Vagina (tissue), 2 donors: ENCODE measurements at regions not wholly inside any gene's neighbourhood (a gene's known extent, or its start where the extent isn't known, plus 50 kb on each side); places are given as distances from the start of the nearest gene placed in this dataset.

Experiments
- DNase-seq, 2 donors: peaks; one replicate each; pipeline ENCODE4 v3.0.0-alpha.2; 2017; ENCODE audit errors: extremely low spot score in 2 of 2
- H3K27ac ChIP-seq: fragments of 200-600 bp; sonication (generic); one replicate; pipeline ENCODE4 v1.5.1; 2019
- H3K27me3 ChIP-seq: fragments of 200-600 bp; sonication (generic); one replicate; pipeline ENCODE4 v1.5.1; 2019
- H3K36me3 ChIP-seq, 2 donors: fragments of 200-600 bp; sonication (generic); one replicate each; pipeline ENCODE4 v1.5.1; 2017 to 2019
- H3K4me1 ChIP-seq: fragments of 200-600 bp; sonication (generic); one replicate; pipeline ENCODE4 v1.5.1; 2019
- H3K4me3 ChIP-seq, 2 donors: fragments of 200-600 bp; sonication (generic); 1 replicate in 1 of 2; 2 replicates in 1 of 2; pipeline ENCODE4 v1.5.1; 2016 to 2019
- H3K9me3 ChIP-seq: fragments of 200-600 bp; sonication (generic); one replicate; pipeline ENCODE4 v1.5.1; 2019
- POLR2A ChIP-seq, 2 donors: fragments of 450-650 bp; IDR thresholded peaks; one replicate each; pipeline ENCODE4 v1.6.1; 2017; ENCODE audit warnings: antibody characterized with exemption in 2 of 2, mild to moderate bottlenecking in 2 of 2, moderate library complexity in 2 of 2
- POLR2AphosphoS5 ChIP-seq, 2 donors: sonication (generic); formaldehyde crosslinking; IDR thresholded peaks; one replicate each; pipeline ENCODE4 v1.9.0; 2017; ENCODE audit warnings: antibody characterized with exemption in 2 of 2, mild to moderate bottlenecking in 2 of 2, low read depth in 1 of 2; ENCODE audit not compliant: insufficient read depth in 1 of 2
- intact Hi-C: fragments of 100-400 bp; cut with DNase I; formaldehyde crosslinking; loops from one replicate; pipeline ENCODE4 v1.15.1; 2023
- TF ChIP-seq, protein P1 (sequence below), 3 experiments: fragments of 450-650 bp in 2 of 3; fragments of 200-600 bp in 1 of 3; sonication (generic) in 1 of 3; IDR thresholded peaks; one replicate each; pipeline ENCODE4 v1.5.1; 2017 to 2019; ENCODE audit warnings: antibody characterized with exemption in 3 of 3, mild to moderate bottlenecking in 2 of 3, moderate library complexity in 2 of 3

DNA sequence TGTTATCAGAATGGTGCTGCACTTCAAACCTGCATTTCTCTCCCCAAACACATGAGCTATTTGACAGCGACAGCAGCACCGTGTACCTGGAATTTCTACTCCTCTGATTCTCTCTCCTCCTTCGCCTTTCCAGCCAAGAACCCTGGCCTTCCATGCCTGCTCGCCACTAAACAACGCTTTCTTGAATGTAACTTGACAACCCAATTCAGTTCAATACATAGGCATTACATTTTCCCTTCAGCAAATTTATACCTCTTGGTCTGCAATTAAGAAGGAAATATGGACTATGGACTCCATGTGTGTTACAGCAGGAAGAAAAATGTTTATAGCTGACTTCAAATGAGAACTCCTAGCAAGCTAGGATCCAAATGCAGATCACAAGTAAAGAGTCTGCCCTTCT, 162.6 kb upstream of the AUTS2 start:
- Histone ChIP-seq H3K27ac (no peak overlapping the region), H3K27me3 (no peaks in the 10 kb centered on the region), H3K4me1 (peaks cover 20% of the 10 kb centered on the region), H3K4me3 (no peak overlapping the region), H3K9me3 (no peaks in the 10 kb centered on the region), H3K36me3 (no peaks in the 10 kb centered on the region)
- no peak for TF ChIP-seq POLR2AphosphoS5 (IDR thresholded peaks at IDR 0.05; ENCODE audit: insufficient read depth in 1 of 2, low read depth in 1 of 2)
- TF ChIP-seq POLR2A (IDR thresholded peaks at IDR 0.05) = no peak
- TF ChIP-seq, protein P1, sequence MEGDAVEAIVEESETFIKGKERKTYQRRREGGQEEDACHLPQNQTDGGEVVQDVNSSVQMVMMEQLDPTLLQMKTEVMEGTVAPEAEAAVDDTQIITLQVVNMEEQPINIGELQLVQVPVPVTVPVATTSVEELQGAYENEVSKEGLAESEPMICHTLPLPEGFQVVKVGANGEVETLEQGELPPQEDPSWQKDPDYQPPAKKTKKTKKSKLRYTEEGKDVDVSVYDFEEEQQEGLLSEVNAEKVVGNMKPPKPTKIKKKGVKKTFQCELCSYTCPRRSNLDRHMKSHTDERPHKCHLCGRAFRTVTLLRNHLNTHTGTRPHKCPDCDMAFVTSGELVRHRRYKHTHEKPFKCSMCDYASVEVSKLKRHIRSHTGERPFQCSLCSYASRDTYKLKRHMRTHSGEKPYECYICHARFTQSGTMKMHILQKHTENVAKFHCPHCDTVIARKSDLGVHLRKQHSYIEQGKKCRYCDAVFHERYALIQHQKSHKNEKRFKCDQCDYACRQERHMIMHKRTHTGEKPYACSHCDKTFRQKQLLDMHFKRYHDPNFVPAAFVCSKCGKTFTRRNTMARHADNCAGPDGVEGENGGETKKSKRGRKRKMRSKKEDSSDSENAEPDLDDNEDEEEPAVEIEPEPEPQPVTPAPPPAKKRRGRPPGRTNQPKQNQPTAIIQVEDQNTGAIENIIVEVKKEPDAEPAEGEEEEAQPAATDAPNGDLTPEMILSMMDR (IDR thresholded peaks at IDR 0.05) = no peak
- no peak for DNase-seq
- intact Hi-C loops = no loop called here

DNA sequence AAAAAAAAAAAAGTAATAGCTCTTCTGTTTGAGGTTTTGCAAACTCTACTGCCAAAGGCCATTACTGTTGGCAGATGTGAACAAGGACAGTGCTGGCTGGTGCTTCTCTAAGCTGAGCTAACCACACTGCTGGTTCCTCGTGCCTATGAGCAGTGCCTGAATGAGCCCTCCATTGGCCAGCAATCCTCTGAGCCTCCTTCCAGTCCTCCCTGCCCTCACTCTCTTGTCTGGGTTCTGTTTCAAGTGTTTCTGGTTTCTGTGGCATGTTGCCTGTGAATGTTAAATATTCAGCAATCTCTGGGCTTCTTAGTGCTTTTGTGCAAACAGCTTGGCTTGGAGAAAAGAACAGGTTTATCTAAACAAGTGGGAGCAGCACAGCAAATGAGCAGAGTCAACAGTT, 161.3 kb upstream of the AUTS2 start:
- H3K27me3 ChIP-seq = no peaks in the 10 kb centered on the region
- intact Hi-C loops = no loop called here
- H3K27ac ChIP-seq = no peak overlapping the region

DNA sequence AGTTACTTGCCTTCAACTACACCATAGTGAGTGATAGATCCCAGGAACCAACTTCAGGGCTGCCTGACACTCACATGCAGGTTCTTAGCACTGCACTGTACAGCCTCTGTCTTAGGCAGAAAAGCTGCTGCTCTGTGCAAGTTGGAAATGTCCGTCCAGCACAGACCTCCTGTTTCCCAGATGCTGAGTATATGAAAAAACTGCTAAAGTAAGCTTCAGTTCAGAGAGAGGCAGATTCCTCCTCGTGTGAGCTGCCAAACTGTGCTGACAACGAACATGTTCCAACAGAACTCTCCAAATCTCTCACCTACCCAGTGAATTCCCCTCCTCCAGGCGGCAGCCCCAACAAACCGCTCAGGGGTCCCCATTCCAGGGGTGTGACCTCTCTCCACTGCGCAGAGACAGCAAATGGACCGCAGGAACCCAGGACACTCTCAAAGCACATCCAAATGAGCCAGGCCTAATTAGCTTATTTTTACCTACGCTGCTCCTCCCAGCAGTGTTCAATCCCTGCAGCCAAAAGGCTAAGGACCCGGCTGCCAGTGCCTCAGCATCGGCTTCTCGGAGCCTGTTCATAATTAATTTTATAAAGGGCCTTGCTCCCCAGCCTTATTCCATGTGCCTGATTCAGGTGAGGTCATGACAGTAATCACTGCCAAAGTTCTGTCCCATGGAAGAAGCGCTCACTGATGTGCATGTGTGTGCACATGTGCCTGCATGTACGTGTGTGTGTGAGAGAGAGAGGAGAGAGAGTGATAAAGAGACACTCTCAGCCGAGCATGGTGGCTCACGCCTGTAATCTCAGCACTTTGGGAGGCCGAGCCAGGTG, 159.5 kb upstream of the AUTS2 start:
- no peaks in the 10 kb centered on the region for H3K9me3 ChIP-seq
- DNase-seq = no peak
- no peak overlapping the region for H3K4me3 ChIP-seq
- peaks cover 18% of the 10 kb centered on the region for H3K4me1 ChIP-seq
- H3K36me3 ChIP-seq = no peaks in the 10 kb centered on the region
- TF ChIP-seq, protein P1 (IDR thresholded peaks at IDR 0.05) = no peak
- peak in 1 of 2 donors; percentile 25 for TF ChIP-seq POLR2AphosphoS5 (IDR thresholded peaks at IDR 0.05; ENCODE audit: insufficient read depth in 1 of 2, low read depth in 1 of 2)
- H3K27me3 ChIP-seq = no peaks in the 10 kb centered on the region
- intact Hi-C loops = no loop called here
- H3K27ac ChIP-seq = no peak overlapping the region

More for the DNA sequence above, 161.3 kb upstream of the AUTS2 start:
- H3K36me3 ChIP-seq = no peaks in the 10 kb centered on the region
- TF ChIP-seq, protein P1 (IDR thresholded peaks at IDR 0.05) = no peak
- TF ChIP-seq POLR2A (IDR thresholded peaks at IDR 0.05) (no peak), POLR2AphosphoS5 (IDR thresholded peaks at IDR 0.05; ENCODE audit: insufficient read depth in 1 of 2, low read depth in 1 of 2) (no peak)
- DNase-seq = no peak
- no peaks in the 10 kb centered on the region for H3K9me3 ChIP-seq
- H3K4me1 ChIP-seq = peaks cover 18% of the 10 kb centered on the region
- H3K4me3 ChIP-seq = no peak overlapping the region

DNA sequence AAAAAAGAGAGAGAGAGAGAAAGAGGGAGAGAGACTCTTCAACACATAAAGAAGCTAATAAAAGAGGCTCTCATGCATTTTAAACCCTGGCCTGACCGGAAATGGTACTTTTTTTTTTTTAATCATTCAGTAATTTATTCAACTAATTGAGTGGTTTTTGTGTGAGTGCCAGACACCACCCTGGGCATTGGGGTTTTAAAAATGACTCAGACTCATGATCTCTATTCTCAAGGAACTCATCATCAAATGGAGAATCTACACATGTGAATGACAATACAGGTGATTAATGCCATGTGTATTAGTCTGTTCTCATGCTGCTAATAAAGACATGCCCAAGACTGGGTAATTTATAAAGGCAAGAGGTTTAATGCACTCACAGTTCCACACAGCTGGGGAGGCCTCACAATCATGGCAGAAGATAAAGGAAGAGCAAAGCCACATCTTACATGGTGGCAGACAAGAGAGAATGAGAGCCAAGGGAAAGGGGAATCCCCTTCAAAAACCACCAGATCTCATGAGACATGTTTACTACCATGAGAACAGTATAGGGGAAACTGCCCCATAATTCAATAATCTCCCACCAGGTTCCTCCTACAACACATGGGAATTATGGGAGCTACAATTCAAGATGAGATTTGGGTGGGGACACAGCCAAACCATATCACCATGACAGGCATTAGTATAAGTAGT, 158.5 kb upstream of the AUTS2 start:
- H3K27ac ChIP-seq = no peak overlapping the region
- TF ChIP-seq, protein P1 (IDR thresholded peaks at IDR 0.05) = no peak
- TF ChIP-seq POLR2AphosphoS5 (IDR thresholded peaks at IDR 0.05; ENCODE audit: insufficient read depth in 1 of 2, low read depth in 1 of 2) = no peak
- TF ChIP-seq POLR2A (IDR thresholded peaks at IDR 0.05) = no peak
- DNase-seq = no peak
- H3K4me3 ChIP-seq = no peak overlapping the region
- peaks cover 18% of the 10 kb centered on the region for H3K4me1 ChIP-seq
- H3K9me3 ChIP-seq = no peaks in the 10 kb centered on the region
- H3K27me3 ChIP-seq = no peaks in the 10 kb centered on the region
- intact Hi-C loops = no loop called here
- H3K36me3 ChIP-seq = no peaks in the 10 kb centered on the region

DNA sequence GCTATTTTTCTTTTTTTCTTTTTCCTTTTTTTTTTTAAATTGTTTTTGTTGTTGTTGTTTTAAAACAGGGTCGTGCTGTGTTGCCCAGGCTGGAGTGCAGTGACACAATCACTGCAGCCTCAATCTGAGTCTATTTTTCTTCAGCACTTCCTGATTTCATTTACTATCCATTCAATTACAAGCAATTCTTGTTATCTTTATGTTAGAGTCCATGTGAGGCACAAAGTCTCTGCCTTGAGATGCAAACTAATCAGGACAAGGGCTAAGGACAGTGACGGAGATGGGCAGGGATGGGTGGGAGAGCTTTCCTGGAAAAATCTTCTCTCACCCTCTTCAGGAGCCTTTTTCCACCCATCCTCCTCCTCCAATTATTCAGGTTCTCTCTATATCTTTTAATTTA, 157.3 kb upstream of the AUTS2 start:
- Histone ChIP-seq H3K27me3 (no peaks in the 10 kb centered on the region), H3K36me3 (no peaks in the 10 kb centered on the region), H3K9me3 (no peaks in the 10 kb centered on the region), H3K4me1 (peaks cover 18% of the 10 kb centered on the region), H3K4me3 (no peak overlapping the region), H3K27ac (no peak overlapping the region)
- TF ChIP-seq POLR2A (IDR thresholded peaks at IDR 0.05) (no peak), POLR2AphosphoS5 (IDR thresholded peaks at IDR 0.05; ENCODE audit: insufficient read depth in 1 of 2, low read depth in 1 of 2) (no peak)
- TF ChIP-seq, protein P1 (IDR thresholded peaks at IDR 0.05) = no peak
- no peak for DNase-seq
- intact Hi-C loops = no loop called here
